ENCODE measurements at regions not wholly inside any gene's neighbourhood (a gene's known extent, or its start where the extent isn't known, plus 50 kb on each side); places are given as distances from the start of the nearest gene placed in this dataset.

- Mint-ChIP-seq H3K36me3 (ENCODE audit: insufficient read depth) (no peaks in the 10 kb centered on the region), H3K4me1 (ENCODE audit: low read depth) (no peaks in the 10 kb centered on the region), H3K4me3 (no peak overlapping the region), H3K9me3 (no peaks in the 10 kb centered on the region), H3K27me3 (ENCODE audit: low read depth) (no peaks in the 10 kb centered on the region)
- DNase-seq: no peak
- ATAC-seq: no peak
Observed at GRCh38 chr5:145223582-145223981, 611.6 kb downstream of the PRELID2 start.

- DNase-seq: no peak
- H3K9me3 Mint-ChIP-seq: no peaks in the 10 kb centered on the region
- H3K27me3 Mint-ChIP-seq (ENCODE audit: low read depth): no peaks in the 10 kb centered on the region
- H3K4me3 Mint-ChIP-seq: no peak overlapping the region
- no peak for ATAC-seq
- H3K4me1 Mint-ChIP-seq (ENCODE audit: low read depth): no peaks in the 10 kb centered on the region
- no peaks in the 10 kb centered on the region for H3K36me3 Mint-ChIP-seq (ENCODE audit: insufficient read depth)
Observed at GRCh38 chr5:145222622-145223021, 612.5 kb downstream of the PRELID2 start.

- Mint-ChIP-seq H3K36me3 (ENCODE audit: insufficient read depth) (no peaks in the 10 kb centered on the region), H3K9me3 (peaks cover 2% of the 10 kb centered on the region), H3K4me1 (ENCODE audit: low read depth) (no peaks in the 10 kb centered on the region), H3K4me3 (no peak overlapping the region), H3K27me3 (ENCODE audit: low read depth) (no peaks in the 10 kb centered on the region)
- DNase-seq (no peak), ATAC-seq (no peak)
Observed at GRCh38 chr5:145221416-145221815, 613.7 kb downstream of the PRELID2 start.

GRCh38 chr5:145220481-145220880 is 614.7 kb downstream of the PRELID2 start:
- no peaks in the 10 kb centered on the region for H3K4me1 Mint-ChIP-seq (ENCODE audit: low read depth)
- no peak overlapping the region for H3K4me3 Mint-ChIP-seq
- peaks cover 4% of the 10 kb centered on the region for H3K9me3 Mint-ChIP-seq

GRCh38 chr5:145218982-145219381 is 616.2 kb downstream of the PRELID2 start:
- DNase-seq (no peak), ATAC-seq (no peak)
- Mint-ChIP-seq H3K27me3 (ENCODE audit: low read depth) (no peaks in the 10 kb centered on the region), H3K36me3 (ENCODE audit: insufficient read depth) (no peaks in the 10 kb centered on the region), H3K9me3 (peaks cover 11% of the 10 kb centered on the region), H3K4me1 (ENCODE audit: low read depth) (no peaks in the 10 kb centered on the region), H3K4me3 (no peak overlapping the region)

More at GRCh38 chr5:145220481-145220880, 614.7 kb downstream of the PRELID2 start:
- no peak for ATAC-seq
- no peaks in the 10 kb centered on the region for H3K27me3 Mint-ChIP-seq (ENCODE audit: low read depth)
- no peaks in the 10 kb centered on the region for H3K36me3 Mint-ChIP-seq (ENCODE audit: insufficient read depth)
- no peak for DNase-seq

- ATAC-seq: no peak
- DNase-seq: no peak
- H3K9me3 Mint-ChIP-seq: peaks cover 11% of the 10 kb centered on the region
- H3K36me3 Mint-ChIP-seq (ENCODE audit: insufficient read depth): no peaks in the 10 kb centered on the region
- no peaks in the 10 kb centered on the region for H3K4me1 Mint-ChIP-seq (ENCODE audit: low read depth)
- no peak overlapping the region for H3K4me3 Mint-ChIP-seq
- no peaks in the 10 kb centered on the region for H3K27me3 Mint-ChIP-seq (ENCODE audit: low read depth)
Observed at GRCh38 chr5:145218019-145218418, 617.1 kb downstream of the PRELID2 start.

GRCh38 chr5:145210020-145210419 is 625.1 kb downstream of the PRELID2 start:
- no peak overlapping the region for H3K4me3 Mint-ChIP-seq
- ATAC-seq (no peak), DNase-seq (no peak)
- no peaks in the 10 kb centered on the region for H3K36me3 Mint-ChIP-seq (ENCODE audit: insufficient read depth)
- no peaks in the 10 kb centered on the region for H3K27me3 Mint-ChIP-seq (ENCODE audit: low read depth)
- peaks cover 31% of the 10 kb centered on the region for H3K9me3 Mint-ChIP-seq
- no peaks in the 10 kb centered on the region for H3K4me1 Mint-ChIP-seq (ENCODE audit: low read depth)

- no peak for DNase-seq
- Mint-ChIP-seq H3K4me1 (ENCODE audit: low read depth) (no peaks in the 10 kb centered on the region), H3K9me3 (peaks cover 8% of the 10 kb centered on the region), H3K36me3 (ENCODE audit: insufficient read depth) (no peaks in the 10 kb centered on the region), H3K4me3 (no peak overlapping the region), H3K27me3 (ENCODE audit: low read depth) (no peaks in the 10 kb centered on the region)
- ATAC-seq: no peak
Observed at GRCh38 chr5:145205546-145205945, 629.6 kb downstream of the PRELID2 start.

- Mint-ChIP-seq H3K27me3 (ENCODE audit: low read depth) (no peaks in the 10 kb centered on the region), H3K9me3 (peaks cover under 1% of the 10 kb centered on the region), H3K4me1 (ENCODE audit: low read depth) (no peaks in the 10 kb centered on the region), H3K36me3 (ENCODE audit: insufficient read depth) (no peaks in the 10 kb centered on the region), H3K4me3 (no peak overlapping the region)
- ATAC-seq (no peak), DNase-seq (no peak)
Observed at GRCh38 chr5:145204743-145205142, 630.4 kb downstream of the PRELID2 start.

- no peaks in the 10 kb centered on the region for H3K9me3 Mint-ChIP-seq
- H3K4me3 Mint-ChIP-seq: no peak overlapping the region
- H3K36me3 Mint-ChIP-seq (ENCODE audit: insufficient read depth): no peaks in the 10 kb centered on the region
- H3K27me3 Mint-ChIP-seq (ENCODE audit: low read depth): no peaks in the 10 kb centered on the region
- no peak for ATAC-seq
- DNase-seq: no peak
- H3K4me1 Mint-ChIP-seq (ENCODE audit: low read depth): no peaks in the 10 kb centered on the region
Observed at GRCh38 chr5:145203193-145203592, 631.9 kb downstream of the PRELID2 start.

GRCh38 chr5:145198525-145199260 is 636.4 kb downstream of the PRELID2 start:
- Mint-ChIP-seq H3K4me1 (ENCODE audit: low read depth) (no peaks in the 10 kb centered on the region), H3K27me3 (ENCODE audit: low read depth) (no peaks in the 10 kb centered on the region), H3K9me3 (peaks cover 8% of the 10 kb centered on the region), H3K36me3 (ENCODE audit: insufficient read depth) (no peaks in the 10 kb centered on the region), H3K4me3 (no peak overlapping the region)
- ATAC-seq (no peak), DNase-seq (no peak)

- ATAC-seq (no peak), DNase-seq (no peak)
- Mint-ChIP-seq H3K4me1 (ENCODE audit: low read depth) (no peaks in the 10 kb centered on the region), H3K9me3 (peaks cover 16% of the 10 kb centered on the region), H3K4me3 (no peak overlapping the region), H3K27me3 (ENCODE audit: low read depth) (no peaks in the 10 kb centered on the region), H3K36me3 (ENCODE audit: insufficient read depth) (no peaks in the 10 kb centered on the region)
Observed at GRCh38 chr5:145189746-145190145, 645.4 kb downstream of the PRELID2 start.

GRCh38 chr5:145180371-145180770 is 654.8 kb downstream of the PRELID2 start:
- DNase-seq: no peak
- Mint-ChIP-seq H3K36me3 (ENCODE audit: insufficient read depth) (no peaks in the 10 kb centered on the region), H3K9me3 (peaks cover 8% of the 10 kb centered on the region), H3K27me3 (ENCODE audit: low read depth) (no peaks in the 10 kb centered on the region), H3K4me1 (ENCODE audit: low read depth) (no peaks in the 10 kb centered on the region), H3K4me3 (no peak overlapping the region)
- ATAC-seq: no peak

GRCh38 chr5:145178641-145179523 is 656.3 kb downstream of the PRELID2 start:
- no peak for DNase-seq
- no peaks in the 10 kb centered on the region for H3K27me3 Mint-ChIP-seq (ENCODE audit: low read depth)
- H3K4me3 Mint-ChIP-seq: no peak overlapping the region
- no peaks in the 10 kb centered on the region for H3K36me3 Mint-ChIP-seq (ENCODE audit: insufficient read depth)
- no peak for ATAC-seq
- no peaks in the 10 kb centered on the region for H3K4me1 Mint-ChIP-seq (ENCODE audit: low read depth)
- H3K9me3 Mint-ChIP-seq: peaks cover 8% of the 10 kb centered on the region

GRCh38 chr5:145176041-145176440 is 659.1 kb downstream of the PRELID2 start:
- DNase-seq (no peak), ATAC-seq (no peak)
- Mint-ChIP-seq H3K4me3 (no peak overlapping the region), H3K36me3 (ENCODE audit: insufficient read depth) (no peaks in the 10 kb centered on the region), H3K9me3 (peaks cover 8% of the 10 kb centered on the region), H3K27me3 (ENCODE audit: low read depth) (no peaks in the 10 kb centered on the region), H3K4me1 (ENCODE audit: low read depth) (no peaks in the 10 kb centered on the region)
